Epithelial cell of esophagus (primary cell): ENCODE measurements at regions not wholly inside any gene's neighbourhood (a gene's known extent, or its start where the extent isn't known, plus 50 kb on each side); places are given as distances from the start of the nearest gene placed in this dataset.
A peak's percentile ranks its signal among the peaks of the same experiment; 100 is the strongest.

Experiments used
- DNase-seq: peaks from one replicate; pipeline ENCODE4 v3.0.0; 2010; ENCODE audit warnings: low read depth
- H3K4me3 ChIP-seq: 2 replicates; pipeline ENCODE4 v1.5.1; 2011; ENCODE audit warnings: mild to moderate bottlenecking, low read length, control low read depth
- CTCF ChIP-seq: IDR thresholded peaks from 2 replicates; pipeline ENCODE4 v1.5.1; 2011; ENCODE audit warnings: low read depth, mild to moderate bottlenecking, low read length, control low read depth, inconsistent platforms; ENCODE audit not compliant: insufficient read depth; ENCODE audit errors: missing control alignments

DNA sequence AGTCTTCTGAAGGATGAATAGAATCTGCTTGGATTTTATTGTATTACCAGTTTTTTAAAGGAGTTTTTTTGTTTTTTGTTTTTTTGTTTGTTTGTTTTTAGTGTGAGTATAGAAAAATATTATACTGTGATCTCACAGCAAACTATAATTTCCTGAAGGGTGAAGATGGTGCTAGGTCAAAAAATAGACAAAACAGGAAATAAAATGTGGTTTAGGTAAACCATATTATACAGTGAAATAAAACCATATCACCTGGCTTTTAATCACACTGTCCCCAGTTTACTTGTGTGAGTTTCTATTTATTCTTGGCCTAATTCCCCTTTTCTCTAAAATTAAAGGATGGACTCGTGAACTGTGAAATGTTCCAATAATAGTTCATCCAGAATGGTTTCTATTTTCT lies 841.3 kb upstream of the CTNND2 start:
- no peak overlapping the region for H3K4me3 ChIP-seq
- no peak for DNase-seq
- TF ChIP-seq CTCF: no peak

- no peak for TF ChIP-seq CTCF
- H3K4me3 ChIP-seq: no peak overlapping the region
- DNase-seq: no peak
Measured at GRCh38 chr5:12743582-12743981, 839.3 kb upstream of the CTNND2 start.

GRCh38 chr5:12730354-12730753 lies 826.1 kb upstream of the CTNND2 start:
- TF ChIP-seq CTCF: no peak
- no peak for DNase-seq

DNA sequence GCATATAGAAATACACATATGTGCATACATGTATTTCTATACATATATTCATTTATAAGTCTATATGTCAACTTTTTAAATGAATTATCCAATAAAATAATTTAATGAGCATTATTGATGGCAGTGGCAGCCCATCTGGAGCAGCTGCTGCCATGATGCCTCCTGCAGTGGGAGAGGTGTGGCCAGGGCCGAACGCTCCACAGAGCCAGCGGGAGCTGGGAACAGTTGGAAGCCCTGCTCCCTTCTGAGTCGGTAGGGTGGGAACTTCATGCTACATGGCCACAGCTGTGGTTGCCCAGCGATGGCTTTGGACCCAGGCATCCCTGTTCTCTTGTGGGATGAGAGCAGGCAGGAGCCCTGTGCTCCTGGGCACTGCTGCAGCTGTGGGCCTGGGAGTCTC lies 812.4 kb upstream of the CTNND2 start:
- no peak for DNase-seq
- TF ChIP-seq CTCF: no peak
- H3K4me3 ChIP-seq: no peak overlapping the region

More at GRCh38 chr5:12730354-12730753, 826.1 kb upstream of the CTNND2 start:
- H3K4me3 ChIP-seq: no peak overlapping the region

- H3K4me3 ChIP-seq: no peak overlapping the region
- no peak for TF ChIP-seq CTCF
- DNase-seq: no peak
Measured at GRCh38 chr5:12707560-12707959, 803.3 kb upstream of the CTNND2 start.

DNA sequence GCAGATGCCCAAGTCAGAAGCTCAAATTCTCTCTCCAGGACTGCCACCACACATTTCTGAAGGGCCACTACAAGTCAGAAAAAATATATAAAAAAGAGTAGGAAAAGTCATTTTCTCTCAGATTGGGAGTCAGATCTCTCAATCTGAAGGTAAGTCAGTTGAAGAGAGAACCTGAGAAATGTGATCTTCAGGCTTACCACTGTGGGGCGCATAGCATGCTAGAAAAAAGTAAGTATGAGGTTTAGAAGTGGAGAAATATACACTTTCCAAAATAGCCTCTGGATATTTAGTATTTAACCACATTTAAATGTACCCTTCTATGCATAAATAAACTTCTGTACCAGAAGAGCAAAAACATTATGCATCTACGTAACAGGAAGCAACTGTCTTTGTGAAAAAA lies 800.7 kb upstream of the CTNND2 start:
- peak; percentile 2 for DNase-seq
- TF ChIP-seq CTCF: no peak
- no peak overlapping the region for H3K4me3 ChIP-seq

DNA sequence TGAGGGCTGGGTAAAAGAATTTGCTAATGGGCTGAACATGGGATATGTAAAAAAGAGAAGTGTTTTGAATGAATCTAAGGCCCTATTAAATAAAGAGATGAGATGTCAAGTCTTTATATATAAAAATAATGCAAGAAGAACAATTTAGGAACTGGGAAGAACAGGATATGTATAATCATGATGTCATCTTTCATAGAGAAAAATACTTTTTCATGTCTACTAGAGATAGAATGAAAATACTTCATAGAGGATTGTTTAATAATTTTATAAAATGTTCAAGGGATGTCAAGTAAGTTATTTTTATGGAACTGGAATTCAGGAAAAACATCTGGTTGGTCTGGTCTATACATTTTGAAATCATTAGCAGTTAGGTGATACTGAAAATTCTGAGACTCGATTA lies 799.0 kb upstream of the CTNND2 start:
- H3K4me3 ChIP-seq: no peak overlapping the region
- DNase-seq: no peak
- no peak for TF ChIP-seq CTCF
